HG02798 (cell line): ENCODE measurements at regions not wholly inside any gene's neighbourhood (a gene's known extent, or its start where the extent isn't known, plus 50 kb on each side); places are given as distances from the start of the nearest gene placed in this dataset.

Experiments used
- ATAC-seq: cut with Tn5 transposase; IDR thresholded peaks from one replicate; pipeline ENCODE4 v1.9.1; 2021; ENCODE audit warnings: mild to moderate bottlenecking; ENCODE audit not compliant: unreplicated experiment, poor library complexity

- no peak for ATAC-seq
Measured at GRCh38 chr11:10934293-10934860, 76.5 kb upstream of the ZBED5 start.

GRCh38 chr11:10933455-10934292 is 75.8 kb upstream of the ZBED5 start:
- ATAC-seq = peak; percentile 93

GRCh38 chr11:10932976-10933375 is 75.1 kb upstream of the ZBED5 start:
- no peak for ATAC-seq

GRCh38 chr11:10931761-10932670 is 74.2 kb upstream of the ZBED5 start:
- no peak for ATAC-seq

- peak; percentile 34 for ATAC-seq
Measured at GRCh38 chr11:10930972-10931760, 73.3 kb upstream of the ZBED5 start.

- ATAC-seq = peak; percentile 21
Measured at GRCh38 chr11:10930224-10930971, 72.5 kb upstream of the ZBED5 start.

- no peak for ATAC-seq
Measured at GRCh38 chr11:10927538-10927937, 69.7 kb upstream of the ZBED5 start.

- no peak for ATAC-seq
Measured at GRCh38 chr11:10926801-10927211, 69.0 kb upstream of the ZBED5 start.

- ATAC-seq = no peak
Measured at GRCh38 chr11:10925149-10925926, 67.5 kb upstream of the ZBED5 start.

GRCh38 chr11:10923882-10924281 is 66.0 kb upstream of the ZBED5 start:
- ATAC-seq = no peak

GRCh38 chr11:10922892-10923291 is 65.0 kb upstream of the ZBED5 start:
- ATAC-seq = no peak

GRCh38 chr11:10920875-10921274 is 63.0 kb upstream of the ZBED5 start:
- no peak for ATAC-seq

GRCh38 chr11:10920205-10920604 is 62.4 kb upstream of the ZBED5 start:
- ATAC-seq = no peak

GRCh38 chr11:10918698-10919097 is 60.8 kb upstream of the ZBED5 start:
- no peak for ATAC-seq

- no peak for ATAC-seq
Measured at GRCh38 chr11:10918275-10918674, 60.4 kb upstream of the ZBED5 start.

- no peak for ATAC-seq
Measured at GRCh38 chr11:10917802-10918201, 59.9 kb upstream of the ZBED5 start.

- no peak for ATAC-seq
Measured at GRCh38 chr11:10916665-10917064, 58.8 kb upstream of the ZBED5 start.

- no peak for ATAC-seq
Measured at GRCh38 chr11:10914050-10914449, 56.2 kb upstream of the ZBED5 start.

GRCh38 chr11:10913075-10913474 is 55.2 kb upstream of the ZBED5 start:
- ATAC-seq = no peak
